CD4-positive, alpha-beta T cell treated with Interleukin-2 at 100 ng/mL for 4 hours (primary cell): ENCODE measurements at regions not wholly inside any gene's neighbourhood (a gene's known extent, or its start where the extent isn't known, plus 50 kb on each side); places are given as distances from the start of the nearest gene placed in this dataset.

ENCODE experiments used
- DNase-seq: peaks from one replicate; pipeline ENCODE4 v3.0.0-alpha.2; 2020; ENCODE audit warnings: low spot score

GRCh38 chr13:103273825-103274224, 207.6 kb upstream of the SLC10A2 start:
- DNase-seq = no peak

GRCh38 chr13:103272770-103273169, 206.6 kb upstream of the SLC10A2 start:
- no peak for DNase-seq

GRCh38 chr13:103263448-103263847, 197.2 kb upstream of the SLC10A2 start:
- DNase-seq = no peak

DNA sequence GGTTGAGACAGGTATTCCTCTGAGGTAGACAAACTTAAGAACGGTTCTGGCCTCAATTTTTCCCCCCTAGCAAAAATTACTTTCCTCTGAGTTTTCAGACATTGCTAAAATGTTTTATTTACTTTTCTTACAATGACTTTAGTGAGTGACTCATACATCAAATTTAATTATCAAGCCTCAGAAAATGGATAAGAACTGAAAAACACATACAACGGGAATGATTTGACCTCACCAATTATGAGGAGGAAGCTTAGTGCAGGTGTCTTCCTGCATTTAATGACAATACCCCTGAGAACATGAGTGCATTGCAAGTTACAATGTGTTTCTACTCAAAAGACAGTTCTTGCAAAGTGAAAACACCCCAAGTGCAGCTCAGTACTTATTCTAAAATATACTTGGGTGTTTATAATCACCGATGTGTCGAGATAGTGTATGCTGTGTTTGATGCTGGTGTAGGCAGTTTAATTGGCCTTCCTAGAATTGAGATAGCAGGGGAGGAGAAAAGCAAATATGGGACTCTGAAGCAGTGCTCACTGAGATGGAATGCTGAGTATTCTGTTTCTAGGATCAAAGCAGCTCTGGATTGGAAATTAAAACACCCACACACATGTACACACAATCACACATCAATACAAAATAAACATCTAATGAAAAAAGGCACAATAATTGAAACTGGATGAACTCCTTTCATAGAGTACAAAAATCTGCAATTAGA, 189.5 kb upstream of the SLC10A2 start:
- DNase-seq = no peak

- DNase-seq = no peak
These were observed 183.9 kb upstream of the SLC10A2 start for GRCh38 chr13:103250071-103250470.

DNA sequence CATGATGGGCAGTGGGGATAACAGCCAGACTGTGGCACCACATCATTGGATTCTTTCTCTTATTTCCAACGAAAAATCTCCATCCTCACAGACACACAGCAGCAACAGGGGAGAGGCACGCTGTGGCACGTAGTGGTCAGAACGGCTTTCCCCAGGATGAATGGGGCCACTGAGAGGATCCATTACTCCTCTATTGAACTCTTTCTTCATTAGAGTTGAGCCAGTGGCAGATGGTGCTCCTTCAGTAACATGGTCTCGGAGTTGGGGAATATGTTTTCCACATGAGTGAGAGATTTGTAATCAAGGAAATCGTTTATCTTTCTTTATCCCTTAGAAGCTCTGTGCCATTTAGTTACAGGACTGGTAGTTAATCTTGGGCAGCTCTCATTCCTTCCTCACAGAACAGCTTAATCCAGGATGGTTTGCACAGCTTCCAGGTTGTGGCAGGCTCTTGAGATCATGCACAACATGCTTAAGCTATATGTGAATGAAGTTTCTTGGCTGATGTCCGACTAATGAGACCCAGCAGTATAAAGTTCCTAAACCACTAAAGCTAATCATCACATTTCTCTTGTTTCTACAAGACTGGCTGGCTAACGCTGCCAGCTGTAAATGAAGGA, 180.5 kb upstream of the SLC10A2 start:
- no peak for DNase-seq

DNA sequence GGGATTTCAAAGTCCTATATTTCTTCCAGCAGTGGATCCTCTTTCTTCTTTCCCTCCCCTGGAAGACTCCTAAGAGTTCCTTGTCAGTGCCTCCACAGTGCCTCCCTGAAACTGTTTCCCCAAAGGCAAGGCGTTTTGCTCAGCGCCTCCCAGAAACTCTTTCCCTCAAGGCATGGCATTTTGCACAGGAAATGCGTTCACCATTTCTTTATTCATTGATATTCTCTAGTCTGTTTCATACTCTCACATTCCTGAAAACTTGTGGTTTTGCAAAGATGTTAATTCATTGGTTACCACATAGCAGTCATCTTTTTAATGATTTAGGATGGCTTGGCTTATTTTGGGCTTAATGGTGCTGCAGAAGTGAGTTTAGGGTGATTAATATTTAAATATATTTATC, 177.3 kb upstream of the SLC10A2 start:
- no peak for DNase-seq

- DNase-seq = no peak
These were observed 172.2 kb upstream of the SLC10A2 start for GRCh38 chr13:103238441-103238840.

GRCh38 chr13:103236213-103236612, 170.0 kb upstream of the SLC10A2 start:
- DNase-seq = no peak

DNA sequence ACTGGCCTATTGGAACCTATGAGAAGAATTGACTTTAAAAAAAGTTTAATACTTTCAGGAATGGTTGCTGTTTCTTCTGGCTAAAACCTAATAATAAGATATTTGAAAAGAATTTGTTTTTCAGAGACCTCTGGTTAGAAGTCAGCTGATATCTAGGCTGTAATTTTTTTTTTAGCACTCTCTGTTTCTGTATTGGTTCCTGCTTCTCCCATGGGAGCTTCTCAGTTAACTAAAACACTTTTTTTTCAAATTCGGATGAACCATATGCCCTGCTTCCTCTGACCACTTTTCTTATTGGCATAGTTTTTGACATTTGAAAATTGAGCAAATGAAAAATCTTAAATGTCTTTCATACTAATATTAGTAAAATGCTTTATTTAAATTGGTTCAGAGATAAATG, 163.5 kb upstream of the SLC10A2 start:
- DNase-seq = no peak

GRCh38 chr13:103224804-103225203, 158.6 kb upstream of the SLC10A2 start:
- DNase-seq = no peak

GRCh38 chr13:103222683-103223082, 156.5 kb upstream of the SLC10A2 start:
- DNase-seq = no peak

DNA sequence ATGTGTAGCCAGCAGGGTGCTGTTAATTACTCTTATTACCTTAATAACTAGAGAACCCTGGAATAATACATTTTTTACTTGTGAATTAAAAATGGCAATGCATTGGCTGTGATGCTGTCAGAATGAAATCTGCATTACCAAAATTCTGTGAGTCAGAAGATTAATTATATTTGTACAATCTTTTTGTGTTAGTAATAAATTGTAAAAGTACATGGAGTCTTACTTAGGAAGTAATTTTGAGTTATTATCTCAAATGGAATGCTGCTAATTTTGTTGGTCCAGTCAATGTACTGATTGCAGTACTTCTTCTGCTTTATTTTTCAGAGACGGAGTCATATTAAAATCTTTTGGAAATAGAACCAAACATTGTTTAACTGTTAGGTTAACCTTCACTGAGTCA, 152.0 kb upstream of the SLC10A2 start:
- no peak for DNase-seq

DNA sequence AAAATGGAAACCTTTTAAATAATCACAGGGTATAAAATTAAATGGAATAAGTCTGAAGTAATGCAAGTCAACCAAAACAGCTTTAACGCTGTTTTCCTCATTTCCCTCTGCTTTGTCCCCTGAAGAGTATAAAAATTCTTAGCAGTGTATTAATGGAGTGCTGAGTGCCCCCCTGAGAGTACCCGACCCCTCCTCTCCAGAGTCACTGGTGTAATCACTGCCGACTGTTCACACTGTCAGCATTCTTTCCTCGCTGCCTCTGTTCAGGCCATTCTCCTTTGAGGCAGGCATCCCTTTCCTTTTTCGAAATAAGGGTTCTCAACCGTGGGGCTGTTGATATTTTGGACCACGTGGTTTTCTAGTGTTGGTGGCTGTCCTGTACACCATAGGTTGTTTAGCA, 146.9 kb upstream of the SLC10A2 start:
- DNase-seq = no peak

GRCh38 chr13:103210348-103210747, 144.1 kb upstream of the SLC10A2 start:
- DNase-seq = no peak

DNA sequence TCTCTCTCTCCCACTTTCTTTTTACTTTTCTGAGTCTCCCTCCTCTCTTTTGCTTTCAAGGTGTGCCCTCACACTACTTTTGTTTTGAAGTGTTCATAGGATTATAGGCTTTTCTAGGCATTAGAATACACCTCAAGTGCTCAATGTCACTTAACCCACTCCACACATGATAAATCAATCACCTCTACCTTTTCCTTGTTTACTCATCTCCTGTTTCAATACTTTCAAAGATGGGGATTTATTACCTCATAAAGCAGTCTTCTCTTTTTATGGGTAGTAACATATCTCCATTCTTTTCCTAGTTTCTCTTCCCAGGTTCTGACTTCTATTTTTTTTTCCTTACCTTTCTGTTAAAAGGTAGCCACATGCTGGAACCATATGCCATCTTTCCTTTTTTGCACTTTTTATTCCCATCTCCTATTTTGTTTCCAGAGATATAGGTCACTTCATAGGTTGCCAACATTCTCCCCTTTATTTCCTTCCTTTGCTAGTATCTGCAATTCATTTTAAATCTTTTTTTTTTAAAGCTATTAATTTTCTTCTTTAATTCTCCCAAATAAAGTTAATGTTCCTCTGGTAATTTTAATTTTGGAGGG, 137.6 kb upstream of the SLC10A2 start:
- DNase-seq = no peak

DNA sequence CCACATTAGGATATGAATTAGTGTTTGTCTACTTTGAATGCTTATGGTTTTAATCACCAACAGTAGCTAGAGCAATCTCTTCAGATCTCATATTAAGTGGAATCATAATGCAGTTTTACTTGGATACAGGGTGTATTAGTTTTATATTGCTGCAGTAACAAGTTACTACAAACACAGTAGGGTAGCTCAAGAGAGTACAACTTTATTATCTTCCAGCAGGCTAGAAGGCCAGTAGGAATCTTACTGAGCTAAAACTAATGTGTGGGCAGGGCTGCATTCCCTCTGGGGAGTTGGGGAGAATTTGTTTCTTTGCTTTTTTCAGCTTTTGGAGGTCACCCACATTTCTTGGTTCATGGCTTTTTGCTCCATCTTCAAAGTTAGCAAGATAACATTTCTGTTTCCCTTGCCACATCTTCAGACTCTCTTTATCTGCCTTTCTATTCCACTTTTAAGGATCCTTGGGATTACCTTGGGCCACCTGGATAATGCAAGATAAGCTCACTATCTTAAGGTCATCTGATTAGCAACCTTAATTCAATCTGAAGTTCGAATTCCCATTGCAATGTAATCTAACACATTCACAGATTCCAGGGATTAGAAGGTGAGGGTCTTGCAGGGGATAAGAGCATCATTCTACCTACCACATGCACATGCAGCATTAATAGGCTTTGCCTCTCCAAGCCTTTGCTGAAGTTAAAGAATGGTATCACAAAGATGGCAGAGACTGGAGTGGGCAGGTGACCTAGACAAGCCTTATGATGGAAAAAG, 134.1 kb upstream of the SLC10A2 start:
- no peak for DNase-seq

GRCh38 chr13:103199380-103200088, 133.3 kb upstream of the SLC10A2 start:
- no peak for DNase-seq

- DNase-seq = no peak
These were observed 130.1 kb upstream of the SLC10A2 start for GRCh38 chr13:103196356-103196755.

DNA sequence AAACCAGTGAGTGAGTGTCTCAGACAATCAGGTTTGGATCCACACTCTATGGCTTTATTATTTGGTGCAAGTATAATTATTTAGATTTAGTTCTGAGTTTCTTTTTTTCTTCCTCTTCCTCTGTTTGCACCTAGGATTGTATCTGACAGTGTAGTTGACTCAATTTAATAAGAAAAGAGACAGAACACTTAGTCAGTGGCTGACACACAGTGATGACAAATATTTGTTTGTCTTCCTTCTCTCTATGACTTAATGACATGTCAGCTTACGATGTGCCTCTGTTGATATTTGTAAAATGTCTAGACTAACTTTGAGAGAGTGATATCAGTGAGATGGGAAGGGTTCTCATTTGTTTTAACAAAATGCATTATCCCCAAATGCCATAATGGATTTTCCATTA, 129.5 kb upstream of the SLC10A2 start:
- DNase-seq = no peak

DNA sequence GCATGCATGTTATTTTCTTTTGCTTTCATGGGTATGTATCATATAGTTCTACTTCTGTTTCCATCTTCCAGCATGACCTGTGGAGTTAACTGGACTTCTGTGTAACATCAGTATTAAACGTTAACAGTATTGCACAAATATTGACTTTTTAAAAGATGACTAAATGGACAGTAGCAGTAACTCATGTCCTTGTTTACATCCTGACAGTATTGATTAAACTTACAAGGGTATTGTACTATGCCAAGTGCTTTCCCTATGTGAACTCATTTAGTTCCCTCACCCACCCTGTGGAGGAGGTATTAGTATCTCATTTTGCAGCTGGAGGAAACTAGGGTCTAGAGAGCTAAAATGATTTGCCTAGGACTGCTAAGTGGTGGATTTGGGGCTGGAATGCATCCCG, 128.7 kb upstream of the SLC10A2 start:
- no peak for DNase-seq

DNA sequence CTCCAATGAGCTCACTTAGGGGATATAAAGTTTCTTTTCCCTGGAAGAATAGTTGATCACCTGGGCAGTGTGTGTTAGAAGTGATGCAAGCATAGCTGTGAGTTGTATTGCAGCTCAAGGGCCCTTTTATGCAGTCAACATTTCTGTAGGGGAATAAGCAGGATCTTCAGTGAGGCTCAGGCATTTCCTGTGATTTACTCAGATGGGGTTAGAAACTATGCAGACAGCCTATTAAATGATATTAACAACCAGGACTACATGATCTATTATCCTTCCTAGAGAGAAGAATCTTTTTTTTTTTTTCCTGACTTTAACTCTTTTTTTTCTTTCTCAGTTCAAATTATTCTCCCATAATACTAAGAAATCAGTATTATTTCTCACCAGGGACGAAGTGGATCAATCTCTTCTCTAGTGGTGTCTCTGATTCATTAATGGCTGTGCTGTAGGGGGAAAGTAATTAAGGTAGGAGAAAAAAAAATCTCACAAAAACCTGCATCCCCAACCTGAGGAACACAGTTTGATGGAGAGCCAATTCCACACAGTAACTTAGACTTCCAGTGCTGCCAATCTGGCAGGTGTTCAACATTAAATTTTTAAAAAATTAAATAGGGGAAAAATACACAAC, 126.4 kb upstream of the SLC10A2 start:
- DNase-seq = no peak
